Osteoblast (primary cell): ENCODE measurements at regions not wholly inside any gene's neighbourhood (a gene's known extent, or its start where the extent isn't known, plus 50 kb on each side); places are given as distances from the start of the nearest gene placed in this dataset.

Source experiments
- DNase-seq: peaks from one replicate; pipeline ENCODE4 v3.0.0; 2011; ENCODE audit warnings: low spot score, mixed read lengths; ENCODE audit not compliant: insufficient read length; ENCODE audit errors: missing footprints
- H2AFZ ChIP-seq: 2 replicates; pipeline ENCODE4 v1.6.0; 2011; ENCODE audit warnings: mild to moderate bottlenecking, low read length
- H3K27ac ChIP-seq: 2 replicates; pipeline ENCODE4 v1.5.1; 2011; ENCODE audit warnings: mild to moderate bottlenecking, low read depth, low read length, moderate library complexity
- H3K27me3 ChIP-seq: 2 replicates; pipeline ENCODE4 v1.6.0; 2012; ENCODE audit warnings: mild to moderate bottlenecking, control low read depth, inconsistent platforms, low read length, moderate library complexity; ENCODE audit not compliant: insufficient read depth
- H3K36me3 ChIP-seq: 2 replicates; pipeline ENCODE4 v1.5.1; 2011; ENCODE audit warnings: mild to moderate bottlenecking, low read length, control low read depth, moderate library complexity; ENCODE audit not compliant: insufficient read depth
- H3K4me1 ChIP-seq: 2 replicates; pipeline ENCODE4 v1.5.1; 2011; ENCODE audit warnings: mild to moderate bottlenecking, low read length, control low read depth, moderate library complexity; ENCODE audit not compliant: insufficient read depth
- H3K4me2 ChIP-seq: 2 replicates; pipeline ENCODE4 v1.6.0; 2011; ENCODE audit warnings: mild to moderate bottlenecking, low read length; ENCODE audit not compliant: insufficient read depth
- H3K4me3 ChIP-seq: fragments of 200-600 bp; sonication (generic); 3 replicates; pipeline ENCODE4 v1.5.1; 2012; ENCODE audit warnings: mild to moderate bottlenecking, low read length, inconsistent platforms; ENCODE audit not compliant: insufficient read depth
- H3K79me2 ChIP-seq: 2 replicates; pipeline ENCODE4 v1.6.0; 2012; ENCODE audit warnings: mild to moderate bottlenecking, low read length, control low read depth, inconsistent platforms; ENCODE audit not compliant: insufficient read depth
- H3K9me3 ChIP-seq: 2 replicates; pipeline ENCODE4 v1.5.1; 2011; ENCODE audit warnings: low read depth, low read length, control low read depth
- H4K20me1 ChIP-seq: 2 replicates; pipeline ENCODE4 v1.6.0; 2012; ENCODE audit warnings: mild to moderate bottlenecking, low read length, control low read depth; ENCODE audit not compliant: insufficient read depth
- CTCF ChIP-seq: IDR thresholded peaks from 2 replicates; pipeline ENCODE4 v1.5.1; 2011; ENCODE audit warnings: mild to moderate bottlenecking, low read depth, low read length, moderate library complexity; ENCODE audit errors: extremely low read depth

GRCh38 chr3:10568549-10568948 lies 63.2 kb upstream of the ATP2B2 start:
- DNase-seq = no peak
- H4K20me1 ChIP-seq = no peaks in the 10 kb centered on the region
- TF ChIP-seq CTCF = no peak
- H3K4me2 ChIP-seq = no peak overlapping the region
- no peak overlapping the region for H2AFZ ChIP-seq
- no peak overlapping the region for H3K27ac ChIP-seq
- H3K9me3 ChIP-seq = peaks cover 2% of the 10 kb centered on the region
- no peaks in the 10 kb centered on the region for H3K36me3 ChIP-seq
- H3K4me3 ChIP-seq = no peak overlapping the region
- H3K4me1 ChIP-seq = no peaks in the 10 kb centered on the region
- H3K79me2 ChIP-seq = no peaks in the 10 kb centered on the region
- H3K27me3 ChIP-seq = peaks cover 75% of the 10 kb centered on the region

- H4K20me1 ChIP-seq = no peaks in the 10 kb centered on the region
- H2AFZ ChIP-seq = no peak overlapping the region
- TF ChIP-seq CTCF = no peak
- no peak overlapping the region for H3K4me3 ChIP-seq
- H3K27ac ChIP-seq = no peak overlapping the region
- no peaks in the 10 kb centered on the region for H3K4me1 ChIP-seq
- DNase-seq = no peak
- peaks cover 66% of the 10 kb centered on the region for H3K27me3 ChIP-seq
- H3K79me2 ChIP-seq = no peaks in the 10 kb centered on the region
- H3K4me2 ChIP-seq = no peak overlapping the region
- no peaks in the 10 kb centered on the region for H3K36me3 ChIP-seq
- peaks cover 2% of the 10 kb centered on the region for H3K9me3 ChIP-seq
These were observed 65.0 kb upstream of the ATP2B2 start for GRCh38 chr3:10570196-10570946.

- no peak for TF ChIP-seq CTCF
These were observed 68.8 kb upstream of the ATP2B2 start for GRCh38 chr3:10574101-10574620.

GRCh38 chr3:10575601-10576160 lies 70.3 kb upstream of the ATP2B2 start:
- Histone ChIP-seq H3K79me2 (no peaks in the 10 kb centered on the region), H3K4me3 (no peak overlapping the region), H2AFZ (no peak overlapping the region), H3K4me2 (no peak overlapping the region), H3K27me3 (peaks cover 25% of the 10 kb centered on the region), H3K27ac (no peak overlapping the region), H3K4me1 (peaks cover 5% of the 10 kb centered on the region), H3K36me3 (no peaks in the 10 kb centered on the region), H4K20me1 (no peaks in the 10 kb centered on the region), H3K9me3 (peaks cover 2% of the 10 kb centered on the region)
- TF ChIP-seq CTCF = no peak
- no peak for DNase-seq

More at GRCh38 chr3:10574101-10574620, 68.8 kb upstream of the ATP2B2 start:
- no peak overlapping the region for H3K4me2 ChIP-seq
- no peaks in the 10 kb centered on the region for H3K36me3 ChIP-seq
- no peak overlapping the region for H3K27ac ChIP-seq
- H3K79me2 ChIP-seq = no peaks in the 10 kb centered on the region
- no peaks in the 10 kb centered on the region for H3K4me1 ChIP-seq
- DNase-seq = no peak
- peaks cover 2% of the 10 kb centered on the region for H3K9me3 ChIP-seq
- no peaks in the 10 kb centered on the region for H4K20me1 ChIP-seq
- H3K27me3 ChIP-seq = peaks cover 32% of the 10 kb centered on the region
- H2AFZ ChIP-seq = no peak overlapping the region
- H3K4me3 ChIP-seq = no peak overlapping the region
